Psoas muscle (tissue), 7 donors: ENCODE measurements at regions not wholly inside any gene's neighbourhood (a gene's known extent, or its start where the extent isn't known, plus 50 kb on each side); places are given as distances from the start of the nearest gene placed in this dataset.

ENCODE experiments used
- ATAC-seq, 4 donors: fragments of 200-7000 bp; cut with Tn5 transposase; one replicate each; pipeline ENCODE4 v1.9.1; 2020; ENCODE audit warnings: moderate library complexity in 3 of 4, mild to moderate bottlenecking in 2 of 4
- DNase-seq, 2 donors: peaks; one replicate each; pipeline ENCODE4 v3.0.0-alpha.2; 2020
- H3K27ac ChIP-seq: fragments of 200-600 bp; one replicate; pipeline ENCODE4 v1.8.0; 2022
- H3K27me3 ChIP-seq, 3 donors: fragments of 200-600 bp in 1 of 3; one replicate each; pipeline versions ENCODE4 v1.6.1 to v1.8.0; 2013 to 2022; ENCODE audit warnings: low read length in 2 of 3, mild to moderate bottlenecking in 2 of 3, moderate library complexity in 1 of 3; ENCODE audit not compliant: insufficient read depth in 3 of 3
- H3K36me3 ChIP-seq, 2 donors: fragments of 200-600 bp in 1 of 2; one replicate each; pipeline versions ENCODE4 v1.6.1 to v1.8.0; 2013 to 2022; ENCODE audit warnings: low read depth in 1 of 2, mild to moderate bottlenecking in 1 of 2, moderate library complexity in 1 of 2; ENCODE audit not compliant: insufficient read depth in 1 of 2
- H3K4me1 ChIP-seq: fragments of 200-600 bp; one replicate; pipeline ENCODE4 v1.8.0; 2022
- H3K4me3 ChIP-seq: fragments of 200-600 bp; one replicate; pipeline ENCODE4 v1.8.0; 2022; ENCODE audit warnings: mild to moderate bottlenecking
- H3K9me3 ChIP-seq: fragments of 200-600 bp; one replicate; pipeline ENCODE4 v1.8.0; 2022
- WGBS, 3 donors: extraction: QIAGEN DNeasy Blood & Tissue Kit; methylation state at CpG; one replicate each; pipeline versions ENCODE4 v1.1.6 to v1.1.7; 2013; 5-methylcytosine and 5-hydroxymethylcytosine counted together
- intact Hi-C, 2 donors: fragments of 100-400 bp; cut with DNase I; formaldehyde crosslinking; loops; one replicate each; pipeline versions ENCODE4 v1.11.0 to v1.14.2; 2022
- TF ChIP-seq, protein P1 (sequence below): fragments of 200-600 bp; IDR thresholded peaks from one replicate; pipeline ENCODE4 v1.8.0; 2022; ENCODE audit warnings: antibody characterized with exemption
- donor health status: healthy with polysubstance abuse.
- donor health status: DM: no; HTN: no; CAD: no; lungs with moderate emphysema.
- donor health status: Bipolar disorder and iron deficiency.
- donor health status: healthy.
- donor health status: DM: yes; HTN: yes; CAD: no.
- donor health status: DM: no; HTN: no; CAD: no.
- donor health status: DM: yes; HTN: yes; CAD: no.

- 90 to 91% (median 91%) methylated on average over 2 of the region's 2 CpGs for WGBS, 3 donors
- no peak for ATAC-seq
- H3K36me3 ChIP-seq, result no peaks in the 10 kb centered on the region
- intact Hi-C loops, result no loop called here
- H3K4me3 ChIP-seq, result no peak overlapping the region
- H3K27me3 ChIP-seq, result no peaks in the 10 kb centered on the region
- TF ChIP-seq, protein P1, sequence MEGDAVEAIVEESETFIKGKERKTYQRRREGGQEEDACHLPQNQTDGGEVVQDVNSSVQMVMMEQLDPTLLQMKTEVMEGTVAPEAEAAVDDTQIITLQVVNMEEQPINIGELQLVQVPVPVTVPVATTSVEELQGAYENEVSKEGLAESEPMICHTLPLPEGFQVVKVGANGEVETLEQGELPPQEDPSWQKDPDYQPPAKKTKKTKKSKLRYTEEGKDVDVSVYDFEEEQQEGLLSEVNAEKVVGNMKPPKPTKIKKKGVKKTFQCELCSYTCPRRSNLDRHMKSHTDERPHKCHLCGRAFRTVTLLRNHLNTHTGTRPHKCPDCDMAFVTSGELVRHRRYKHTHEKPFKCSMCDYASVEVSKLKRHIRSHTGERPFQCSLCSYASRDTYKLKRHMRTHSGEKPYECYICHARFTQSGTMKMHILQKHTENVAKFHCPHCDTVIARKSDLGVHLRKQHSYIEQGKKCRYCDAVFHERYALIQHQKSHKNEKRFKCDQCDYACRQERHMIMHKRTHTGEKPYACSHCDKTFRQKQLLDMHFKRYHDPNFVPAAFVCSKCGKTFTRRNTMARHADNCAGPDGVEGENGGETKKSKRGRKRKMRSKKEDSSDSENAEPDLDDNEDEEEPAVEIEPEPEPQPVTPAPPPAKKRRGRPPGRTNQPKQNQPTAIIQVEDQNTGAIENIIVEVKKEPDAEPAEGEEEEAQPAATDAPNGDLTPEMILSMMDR, result no peak
- H3K9me3 ChIP-seq, result no peaks in the 10 kb centered on the region
- no peaks in the 10 kb centered on the region for H3K4me1 ChIP-seq
- H3K27ac ChIP-seq, result no peak overlapping the region
- DNase-seq, result no peak
These were observed 84.1 kb upstream of the HELT start for GRCh38 chr4:184934184-184934583.

- WGBS, 3 donors, result 91 to 96% (median 94%) methylated on average over 5 of the region's 5 CpGs
- TF ChIP-seq, protein P1, result no peak
- H3K27me3 ChIP-seq, result no peaks in the 10 kb centered on the region
- intact Hi-C loops, result no loop called here
- H3K4me3 ChIP-seq, result no peak overlapping the region
- no peak for DNase-seq
- ATAC-seq, result no peak
- no peak overlapping the region for H3K27ac ChIP-seq
- H3K4me1 ChIP-seq, result no peaks in the 10 kb centered on the region
- no peaks in the 10 kb centered on the region for H3K9me3 ChIP-seq
- no peaks in the 10 kb centered on the region for H3K36me3 ChIP-seq
These were observed 83.3 kb upstream of the HELT start for GRCh38 chr4:184934961-184935360.

GRCh38 chr4:184936071-184936470, 82.2 kb upstream of the HELT start:
- Histone ChIP-seq H3K4me1 (no peaks in the 10 kb centered on the region), H3K9me3 (no peaks in the 10 kb centered on the region), H3K27ac (no peak overlapping the region), H3K36me3 (no peaks in the 10 kb centered on the region), H3K27me3 (no peaks in the 10 kb centered on the region), H3K4me3 (no peak overlapping the region)
- TF ChIP-seq, protein P1, result no peak
- DNase-seq (no peak), ATAC-seq (no peak)
- intact Hi-C loops, result no loop called here
- WGBS, 3 donors, result 63 to 67% (median 63%) methylated on average over 6 of the region's 6 CpGs

- no peak for DNase-seq
- TF ChIP-seq, protein P1, result no peak
- Histone ChIP-seq H3K36me3 (no peaks in the 10 kb centered on the region), H3K27ac (no peak overlapping the region), H3K9me3 (no peaks in the 10 kb centered on the region), H3K4me3 (no peak overlapping the region), H3K27me3 (no peaks in the 10 kb centered on the region), H3K4me1 (no peaks in the 10 kb centered on the region)
- ATAC-seq, result no peak
- intact Hi-C loops, result no loop called here
- WGBS, 3 donors, result 13 to 22% (median 14%) methylated on average over 1 of the region's 1 CpG
These were observed 81.1 kb upstream of the HELT start for GRCh38 chr4:184937030-184937710.

DNA sequence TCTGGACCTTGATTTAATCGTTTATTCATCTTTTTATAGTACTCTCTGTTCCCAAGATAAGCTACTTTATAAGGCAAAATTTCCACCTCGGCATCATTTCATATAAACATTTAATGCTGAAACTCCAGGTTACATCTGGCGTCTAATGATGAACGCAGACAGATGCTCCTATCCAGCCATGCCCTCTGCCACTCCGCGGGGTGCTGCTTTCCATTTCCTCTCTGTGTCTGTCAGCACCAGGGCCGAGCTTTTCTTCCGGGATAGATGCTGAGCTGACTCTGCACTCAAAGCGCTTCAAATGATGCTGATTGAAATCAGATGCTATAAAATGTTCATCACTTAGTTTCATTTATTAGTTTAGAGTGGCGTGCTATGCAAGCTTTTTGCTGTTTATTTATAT, 80.5 kb upstream of the HELT start:
- Histone ChIP-seq H3K4me3 (no peak overlapping the region), H3K36me3 (no peaks in the 10 kb centered on the region), H3K9me3 (no peaks in the 10 kb centered on the region), H3K4me1 (no peaks in the 10 kb centered on the region), H3K27me3 (no peaks in the 10 kb centered on the region), H3K27ac (no peak overlapping the region)
- no peak for DNase-seq
- TF ChIP-seq, protein P1, result no peak
- WGBS, 3 donors, result 26 to 38% (median 29%) methylated on average over 10 of the region's 10 CpGs
- intact Hi-C loops, result no loop called here
- ATAC-seq, result no peak
